ENCODE measurements at regions not wholly inside any gene's neighbourhood (a gene's known extent, or its start where the extent isn't known, plus 50 kb on each side); places are given as distances from the start of the nearest gene placed in this dataset.
"Not testable (repeated sequence)": the region's sequence is repeated elsewhere in the genome, so short reads cannot be mapped to it uniquely, and the experiment has no call there.

DNA sequence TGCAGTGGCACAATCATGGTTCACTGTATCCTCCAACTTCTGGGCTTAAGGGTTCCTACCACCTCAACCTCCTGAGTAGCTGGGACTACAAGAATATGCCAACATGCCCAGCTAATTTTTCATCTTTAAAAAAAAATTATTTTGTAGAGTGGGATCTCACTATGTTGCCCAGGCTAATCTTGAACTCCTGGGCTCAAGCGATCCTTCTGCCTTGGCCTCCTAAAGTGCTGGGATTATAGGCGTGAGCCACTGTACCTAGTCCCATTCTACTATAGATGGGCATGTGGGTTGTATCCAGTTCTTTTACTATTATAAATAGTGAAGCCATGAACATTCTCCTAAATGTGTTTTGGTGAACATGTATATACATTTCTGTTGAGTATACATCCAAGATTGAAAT is 57.9 kb upstream of the PAXBP1 start:
- Histone ChIP-seq H3K36me3 (ENCODE audit: insufficient read depth, low read length) (no peaks in the 10 kb centered on the region), H3K4me1 (ENCODE audit: insufficient read depth, low read length) (no peaks in the 10 kb centered on the region), H3K9me3 (ENCODE audit: low read depth, low read length) (no peaks in the 10 kb centered on the region), H2AFZ (ENCODE audit: low read length) (no peak overlapping the region), H3K4me3 (ENCODE audit: insufficient read depth, low read length) (no peak overlapping the region), H4K20me1 (ENCODE audit: insufficient read depth, low read length) (no peaks in the 10 kb centered on the region), H3K79me2 (ENCODE audit: insufficient read depth, low read length) (no peaks in the 10 kb centered on the region), H3K4me2 (ENCODE audit: insufficient read depth, low read length) (no peak overlapping the region), H3K27ac (ENCODE audit: low read depth, low read length) (no peak overlapping the region), H3K27me3 (ENCODE audit: insufficient read depth, low read length) (peaks cover 5% of the 10 kb centered on the region)
- DNase-seq (ENCODE audit: insufficient read length, low spot score, missing footprints) = no peak
- TF ChIP-seq, protein P1, sequence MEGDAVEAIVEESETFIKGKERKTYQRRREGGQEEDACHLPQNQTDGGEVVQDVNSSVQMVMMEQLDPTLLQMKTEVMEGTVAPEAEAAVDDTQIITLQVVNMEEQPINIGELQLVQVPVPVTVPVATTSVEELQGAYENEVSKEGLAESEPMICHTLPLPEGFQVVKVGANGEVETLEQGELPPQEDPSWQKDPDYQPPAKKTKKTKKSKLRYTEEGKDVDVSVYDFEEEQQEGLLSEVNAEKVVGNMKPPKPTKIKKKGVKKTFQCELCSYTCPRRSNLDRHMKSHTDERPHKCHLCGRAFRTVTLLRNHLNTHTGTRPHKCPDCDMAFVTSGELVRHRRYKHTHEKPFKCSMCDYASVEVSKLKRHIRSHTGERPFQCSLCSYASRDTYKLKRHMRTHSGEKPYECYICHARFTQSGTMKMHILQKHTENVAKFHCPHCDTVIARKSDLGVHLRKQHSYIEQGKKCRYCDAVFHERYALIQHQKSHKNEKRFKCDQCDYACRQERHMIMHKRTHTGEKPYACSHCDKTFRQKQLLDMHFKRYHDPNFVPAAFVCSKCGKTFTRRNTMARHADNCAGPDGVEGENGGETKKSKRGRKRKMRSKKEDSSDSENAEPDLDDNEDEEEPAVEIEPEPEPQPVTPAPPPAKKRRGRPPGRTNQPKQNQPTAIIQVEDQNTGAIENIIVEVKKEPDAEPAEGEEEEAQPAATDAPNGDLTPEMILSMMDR (IDR thresholded peaks at IDR 0.05; ENCODE audit: extremely low read depth, low read depth, low read length) = no peak

DNA sequence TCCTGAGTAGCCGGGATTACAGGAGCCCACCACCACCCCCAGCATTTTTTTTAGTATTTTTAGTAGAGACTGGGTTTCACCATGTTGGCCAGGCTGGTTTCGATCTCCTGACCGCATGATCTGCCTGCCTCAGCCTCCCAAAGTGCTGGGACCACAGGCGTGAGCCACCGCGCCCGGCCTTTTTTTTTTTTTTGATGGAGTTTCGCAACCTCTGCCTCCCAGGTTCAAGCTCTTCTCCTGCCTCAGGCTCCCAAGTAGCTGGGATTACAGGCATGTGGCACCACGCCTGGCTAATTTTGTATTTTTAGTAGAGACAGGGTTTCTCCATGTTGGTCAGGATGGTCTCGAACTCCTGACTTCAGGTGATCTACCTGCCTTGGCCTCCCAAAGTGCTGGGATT is 60.2 kb upstream of the PAXBP1 start:
- H3K4me1 ChIP-seq (ENCODE audit: insufficient read depth, low read length); H4K20me1 ChIP-seq (ENCODE audit: insufficient read depth, low read length); H3K79me2 ChIP-seq (ENCODE audit: insufficient read depth, low read length); H3K4me3 ChIP-seq (ENCODE audit: insufficient read depth, low read length); H3K9me3 ChIP-seq (ENCODE audit: low read depth, low read length); H3K27ac ChIP-seq (ENCODE audit: low read depth, low read length); DNase-seq (ENCODE audit: insufficient read length, low spot score, missing footprints); H3K36me3 ChIP-seq (ENCODE audit: insufficient read depth, low read length); H3K4me2 ChIP-seq (ENCODE audit: insufficient read depth, low read length); H2AFZ ChIP-seq (ENCODE audit: low read length): not testable (repeated sequence)
- H3K27me3 ChIP-seq (ENCODE audit: insufficient read depth, low read length) = peaks cover 13% of the 10 kb centered on the region

DNA sequence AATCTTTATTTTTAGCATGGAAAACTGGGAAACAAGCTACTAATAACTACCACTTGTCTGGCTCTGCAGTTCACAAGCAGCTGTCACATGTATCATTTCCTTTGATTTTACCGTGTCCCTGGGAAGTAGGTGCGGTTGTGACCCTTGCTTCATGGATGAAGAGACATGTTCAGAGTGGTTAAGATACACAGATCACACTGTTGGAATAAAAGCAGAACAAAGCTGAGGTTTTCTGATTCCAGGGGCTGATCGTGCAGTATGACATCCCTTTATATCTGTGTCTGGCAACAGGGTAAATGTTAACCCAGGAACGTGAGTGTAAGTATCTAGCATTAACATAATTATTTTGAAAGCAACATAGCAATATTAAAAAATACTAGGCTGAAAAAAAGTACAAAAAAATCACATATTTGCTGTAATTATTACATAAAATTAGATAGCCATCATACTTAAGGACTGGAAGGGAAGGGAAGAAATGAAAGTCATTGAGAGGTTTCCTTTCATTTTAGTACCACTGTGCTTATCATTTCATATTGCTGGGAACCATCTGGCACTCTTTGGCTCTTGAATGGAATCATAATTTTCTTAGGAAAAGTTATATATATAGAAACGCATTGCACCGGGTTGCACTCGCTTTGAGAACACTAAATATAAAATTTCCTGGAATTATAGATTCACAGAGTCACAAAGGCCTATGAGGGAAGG is 62.8 kb upstream of the PAXBP1 start:
- no peaks in the 10 kb centered on the region for H3K36me3 ChIP-seq (ENCODE audit: insufficient read depth, low read length)
- H3K4me1 ChIP-seq (ENCODE audit: insufficient read depth, low read length) = no peaks in the 10 kb centered on the region
- DNase-seq (ENCODE audit: insufficient read length, low spot score, missing footprints) = no peak
- TF ChIP-seq, protein P1 (IDR thresholded peaks at IDR 0.05; ENCODE audit: extremely low read depth, low read depth, low read length) = no peak
- H3K27me3 ChIP-seq (ENCODE audit: insufficient read depth, low read length) = peaks cover 35% of the 10 kb centered on the region
- H3K4me3 ChIP-seq (ENCODE audit: insufficient read depth, low read length) = no peak overlapping the region
- no peaks in the 10 kb centered on the region for H3K9me3 ChIP-seq (ENCODE audit: low read depth, low read length)
- H2AFZ ChIP-seq (ENCODE audit: low read length) = no peak overlapping the region
- no peak overlapping the region for H3K4me2 ChIP-seq (ENCODE audit: insufficient read depth, low read length)
- H3K79me2 ChIP-seq (ENCODE audit: insufficient read depth, low read length) = no peaks in the 10 kb centered on the region
- no peaks in the 10 kb centered on the region for H4K20me1 ChIP-seq (ENCODE audit: insufficient read depth, low read length)
- no peak overlapping the region for H3K27ac ChIP-seq (ENCODE audit: low read depth, low read length)

DNA sequence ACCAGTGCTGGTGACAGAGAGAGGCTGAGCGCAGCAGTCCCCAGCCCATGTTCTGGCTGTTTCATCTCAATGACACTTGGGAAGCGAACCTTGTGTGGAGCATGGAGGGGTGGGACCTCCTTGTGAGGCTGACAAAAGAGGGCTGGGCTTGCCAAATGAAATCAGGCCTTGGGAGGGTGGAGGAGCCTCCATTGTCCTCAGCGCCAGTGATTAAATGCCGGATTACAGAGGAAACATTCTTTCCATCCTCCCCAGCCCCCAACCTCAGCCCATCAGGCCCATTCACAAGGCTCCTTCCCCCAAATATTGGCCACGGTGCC is 63.3 kb upstream of the PAXBP1 start:
- TF ChIP-seq, protein P1 (IDR thresholded peaks at IDR 0.05; ENCODE audit: extremely low read depth, low read depth, low read length) = no peak
- no peak overlapping the region for H3K27ac ChIP-seq (ENCODE audit: low read depth, low read length)
- H3K4me1 ChIP-seq (ENCODE audit: insufficient read depth, low read length) = no peaks in the 10 kb centered on the region
- H3K4me2 ChIP-seq (ENCODE audit: insufficient read depth, low read length) = no peak overlapping the region
- H3K79me2 ChIP-seq (ENCODE audit: insufficient read depth, low read length) = no peaks in the 10 kb centered on the region
- no peak for DNase-seq (ENCODE audit: insufficient read length, low spot score, missing footprints)
- H3K27me3 ChIP-seq (ENCODE audit: insufficient read depth, low read length) = peaks cover 39% of the 10 kb centered on the region
- no peak overlapping the region for H2AFZ ChIP-seq (ENCODE audit: low read length)
- H3K36me3 ChIP-seq (ENCODE audit: insufficient read depth, low read length) = no peaks in the 10 kb centered on the region
- H3K4me3 ChIP-seq (ENCODE audit: insufficient read depth, low read length) = no peak overlapping the region
- no peaks in the 10 kb centered on the region for H3K9me3 ChIP-seq (ENCODE audit: low read depth, low read length)
- no peaks in the 10 kb centered on the region for H4K20me1 ChIP-seq (ENCODE audit: insufficient read depth, low read length)

Data from osteoblast (primary cell).